Effector memory CD8-positive, alpha-beta T cell (primary cell): ENCODE measurements at regions not wholly inside any gene's neighbourhood (a gene's known extent, or its start where the extent isn't known, plus 50 kb on each side); places are given as distances from the start of the nearest gene placed in this dataset.

Source experiments
- ATAC-seq: fragments of 150-1000 bp; cut with Tn5 transposase; replicated peaks from 2 replicates; pipeline ENCODE4 v1.10.0; 2021; ENCODE audit warnings: mild to moderate bottlenecking, moderate library complexity
- DNase-seq, 3 experiments: peaks; one replicate each; pipeline ENCODE4 v3.0.0; 2021
- H3K27ac Mint-ChIP-seq, 2 donors: one replicate each; pipeline ENCODE4 v1.8.0; 2022; ENCODE audit warnings: mild to moderate bottlenecking in 2 of 2, mixed read lengths in 2 of 2, moderate library complexity in 2 of 2
- H3K27me3 Mint-ChIP-seq, 2 donors: one replicate each; pipeline ENCODE4 v1.8.0; 2022; ENCODE audit warnings: mixed read lengths in 2 of 2
- H3K36me3 Mint-ChIP-seq: one replicate; pipeline ENCODE4 v1.8.0; 2022; ENCODE audit warnings: mild to moderate bottlenecking, moderate library complexity, mixed read lengths; ENCODE audit not compliant: insufficient read depth
- H3K4me1 Mint-ChIP-seq, 2 donors: one replicate each; pipeline ENCODE4 v1.8.0; 2022; ENCODE audit warnings: low read depth in 2 of 2, mixed read lengths in 2 of 2
- H3K4me3 Mint-ChIP-seq, 2 donors: one replicate each; pipeline ENCODE4 v1.8.0; 2022; ENCODE audit warnings: mild to moderate bottlenecking in 2 of 2, mixed read lengths in 2 of 2, moderate library complexity in 2 of 2
- H3K9me3 Mint-ChIP-seq, 2 donors: one replicate each; pipeline ENCODE4 v1.8.0; 2022; ENCODE audit warnings: mixed read lengths in 2 of 2

- no peaks in the 10 kb centered on the region for H3K9me3 Mint-ChIP-seq
- no peaks in the 10 kb centered on the region for H3K27me3 Mint-ChIP-seq
- no peak overlapping the region for H3K4me3 Mint-ChIP-seq
- ATAC-seq (no peak), DNase-seq (no peak)
- no peak overlapping the region for H3K27ac Mint-ChIP-seq
- peaks cover 10 to 26% of the 10 kb centered on the region in 2 donors for H3K4me1 Mint-ChIP-seq
- H3K36me3 Mint-ChIP-seq = no peaks in the 10 kb centered on the region
These were observed 66.6 kb upstream of the ZEB2 start for GRCh38 chr2:144586476-144586875.

- peak; percentile 29 for ATAC-seq
- Mint-ChIP-seq H3K36me3 (no peaks in the 10 kb centered on the region), H3K4me3 (peak overlapping the region in 1 of 2 donors; percentile 26), H3K27me3 (no peaks in the 10 kb centered on the region), H3K9me3 (no peaks in the 10 kb centered on the region), H3K4me1 (peaks cover 10 to 42% of the 10 kb centered on the region in 2 donors), H3K27ac (peak overlapping the region in 1 of 2 donors; percentile 62)
- DNase-seq = no peak
These were observed 64.0 kb upstream of the ZEB2 start for GRCh38 chr2:144583741-144584453.

GRCh38 chr2:144583381-144583729 is 63.4 kb upstream of the ZEB2 start:
- ATAC-seq (no peak), DNase-seq (no peak)
- Mint-ChIP-seq H3K27ac (peak overlapping the region in 1 of 2 donors; percentile 62), H3K4me1 (peaks cover 10 to 42% of the 10 kb centered on the region in 2 donors), H3K36me3 (no peaks in the 10 kb centered on the region), H3K9me3 (no peaks in the 10 kb centered on the region), H3K4me3 (peak overlapping the region in 1 of 2 donors; percentile 26), H3K27me3 (no peaks in the 10 kb centered on the region)

- peak overlapping the region in 1 of 2 donors; percentile 62 for H3K27ac Mint-ChIP-seq
- no peak for ATAC-seq
- peak overlapping the region in 1 of 2 donors; percentile 26 for H3K4me3 Mint-ChIP-seq
- peaks cover 10 to 41% of the 10 kb centered on the region in 2 donors for H3K4me1 Mint-ChIP-seq
- no peaks in the 10 kb centered on the region for H3K9me3 Mint-ChIP-seq
- no peaks in the 10 kb centered on the region for H3K36me3 Mint-ChIP-seq
- no peaks in the 10 kb centered on the region for H3K27me3 Mint-ChIP-seq
- no peak for DNase-seq
These were observed 62.9 kb upstream of the ZEB2 start for GRCh38 chr2:144582651-144583380.

- DNase-seq (no peak), ATAC-seq (peak; percentile 35)
- no peak overlapping the region for H3K4me3 Mint-ChIP-seq
- H3K27me3 Mint-ChIP-seq = no peaks in the 10 kb centered on the region
- peaks cover 9 to 40% of the 10 kb centered on the region in 2 donors for H3K4me1 Mint-ChIP-seq
- peaks cover 0 to under 1% of the 10 kb centered on the region in 2 donors for H3K9me3 Mint-ChIP-seq
- H3K27ac Mint-ChIP-seq = peak overlapping the region in 1 of 2 donors; percentile 83
- H3K36me3 Mint-ChIP-seq = no peaks in the 10 kb centered on the region
These were observed 60.7 kb upstream of the ZEB2 start for GRCh38 chr2:144580521-144581161.

GRCh38 chr2:144579556-144579955 is 59.6 kb upstream of the ZEB2 start:
- peaks cover 11 to 42% of the 10 kb centered on the region in 2 donors for H3K4me1 Mint-ChIP-seq
- peak overlapping the region in 1 of 2 donors; percentile 83 for H3K27ac Mint-ChIP-seq
- H3K36me3 Mint-ChIP-seq = no peaks in the 10 kb centered on the region
- H3K4me3 Mint-ChIP-seq = no peak overlapping the region
- H3K9me3 Mint-ChIP-seq = peaks cover 0 to 2% of the 10 kb centered on the region in 2 donors
- H3K27me3 Mint-ChIP-seq = no peaks in the 10 kb centered on the region
- no peak for ATAC-seq
- no peak for DNase-seq

GRCh38 chr2:144578099-144578498 is 58.2 kb upstream of the ZEB2 start:
- no peak for ATAC-seq

GRCh38 chr2:144572977-144573376 is 53.1 kb upstream of the ZEB2 start:
- DNase-seq (no peak), ATAC-seq (no peak)
- H3K9me3 Mint-ChIP-seq = peaks cover 0 to 2% of the 10 kb centered on the region in 2 donors
- H3K4me3 Mint-ChIP-seq = no peak overlapping the region
- peaks cover 8 to 15% of the 10 kb centered on the region in 2 donors for H3K4me1 Mint-ChIP-seq
- no peak overlapping the region for H3K27ac Mint-ChIP-seq
- H3K36me3 Mint-ChIP-seq = no peaks in the 10 kb centered on the region
- H3K27me3 Mint-ChIP-seq = no peaks in the 10 kb centered on the region

More at GRCh38 chr2:144578099-144578498, 58.2 kb upstream of the ZEB2 start:
- H3K27ac Mint-ChIP-seq = no peak overlapping the region
- H3K4me1 Mint-ChIP-seq = peaks cover 10 to 35% of the 10 kb centered on the region in 2 donors
- DNase-seq = no peak
- no peaks in the 10 kb centered on the region for H3K36me3 Mint-ChIP-seq
- no peaks in the 10 kb centered on the region for H3K27me3 Mint-ChIP-seq
- H3K9me3 Mint-ChIP-seq = peaks cover 0 to 2% of the 10 kb centered on the region in 2 donors
- no peak overlapping the region for H3K4me3 Mint-ChIP-seq

- H3K4me3 Mint-ChIP-seq = no peak overlapping the region
- H3K4me1 Mint-ChIP-seq = peaks cover 8 to 15% of the 10 kb centered on the region in 2 donors
- no peaks in the 10 kb centered on the region for H3K36me3 Mint-ChIP-seq
- H3K27ac Mint-ChIP-seq = no peak overlapping the region
- peaks cover 0 to 2% of the 10 kb centered on the region in 2 donors for H3K9me3 Mint-ChIP-seq
- DNase-seq = no peak
- no peaks in the 10 kb centered on the region for H3K27me3 Mint-ChIP-seq
- ATAC-seq = no peak
These were observed 51.9 kb upstream of the ZEB2 start for GRCh38 chr2:144571770-144572169.

- peaks cover 0 to under 1% of the 10 kb centered on the region in 2 donors for H3K9me3 Mint-ChIP-seq
- DNase-seq (no peak), ATAC-seq (peak; percentile 73)
- no peaks in the 10 kb centered on the region for H3K36me3 Mint-ChIP-seq
- H3K4me3 Mint-ChIP-seq = peak overlapping the region; percentile 8 to 50
- peak overlapping the region; percentile 21 to 50 for H3K27ac Mint-ChIP-seq
- H3K27me3 Mint-ChIP-seq = no peaks in the 10 kb centered on the region
- H3K4me1 Mint-ChIP-seq = peaks cover 8 to 12% of the 10 kb centered on the region in 2 donors
These were observed 50.6 kb upstream of the ZEB2 start for GRCh38 chr2:144570566-144570965.
